Hepatocyte (in vitro differentiated cells): ENCODE measurements at regions not wholly inside any gene's neighbourhood (a gene's known extent, or its start where the extent isn't known, plus 50 kb on each side); places are given as distances from the start of the nearest gene placed in this dataset.

Experiments used
- CTCF ChIP-seq: fragments of 200-600 bp; sonication (generic); IDR thresholded peaks from 2 replicates; pipeline ENCODE4 v1.5.1; 2016; ENCODE audit warnings: antibody characterized with exemption, mild to moderate bottlenecking; ENCODE audit not compliant: poor library complexity
- EZH2phosphoT487 ChIP-seq: fragments of 200-600 bp; sonication (generic); IDR thresholded peaks from one replicate; pipeline ENCODE4 v1.6.1; 2018; ENCODE audit warnings: antibody characterized with exemption, mild to moderate bottlenecking, low read depth, moderate library complexity; ENCODE audit not compliant: unreplicated experiment, severe bottlenecking

DNA sequence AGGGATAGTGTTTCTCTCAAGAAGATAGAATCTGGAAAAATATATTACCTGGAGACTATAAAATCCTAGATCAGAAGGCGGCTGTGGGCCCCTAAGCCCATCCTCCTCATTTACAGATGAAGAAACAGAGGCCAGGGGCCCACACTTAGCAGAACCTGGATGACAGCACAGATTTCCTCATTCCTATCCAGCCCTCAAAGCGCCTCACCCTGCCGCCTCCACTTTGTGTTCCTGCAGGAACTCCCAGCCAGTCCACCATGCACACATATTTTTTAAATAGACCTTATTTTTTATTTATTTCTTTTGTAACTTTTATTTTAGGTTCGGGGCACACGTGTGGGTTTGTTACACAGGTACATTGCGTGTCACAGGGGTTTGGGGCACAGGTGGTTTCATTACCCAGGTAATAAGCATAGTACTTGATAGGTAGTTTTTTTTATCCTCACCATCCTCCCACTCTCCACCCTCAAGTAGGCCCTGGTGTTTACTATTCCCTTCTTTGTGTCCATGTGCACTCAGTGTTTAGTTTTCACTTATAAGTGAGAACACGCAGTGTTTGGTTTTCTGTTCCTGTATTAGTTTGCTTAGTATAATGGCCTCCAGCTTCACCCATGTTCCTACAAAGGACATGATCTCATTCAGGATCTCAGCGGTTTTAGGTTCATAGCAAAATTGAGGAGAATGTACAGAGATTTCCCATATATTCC is 85.5 kb upstream of the MAP1B start:
- TF ChIP-seq CTCF (no peak), EZH2phosphoT487 (no peak)
